Right lobe of liver (tissue), 4 donors: ENCODE measurements at regions not wholly inside any gene's neighbourhood (a gene's known extent, or its start where the extent isn't known, plus 50 kb on each side); places are given as distances from the start of the nearest gene placed in this dataset.

Experiments
- POLR2A ChIP-seq: fragments of 450-650 bp; IDR thresholded peaks from one replicate; pipeline ENCODE4 v1.6.1; 2017; ENCODE audit warnings: antibody characterized with exemption, mild to moderate bottlenecking
- TF ChIP-seq, protein P1 (sequence below), 4 donors: fragments of 200-600 bp in 3 of 4; fragments of 450-650 bp in 1 of 4; IDR thresholded peaks; one replicate each; pipeline versions ENCODE4 v1.5.1 to v1.8.0; 2016 to 2022; ENCODE audit warnings: antibody characterized with exemption in 4 of 4, mild to moderate bottlenecking in 2 of 4
- donor health status: DM: no; HTN: no; CAD: no.
- donor health status: DM: no; HTN: no; CAD: no.
- donor health status: DM: no; HTN: yes; CAD: no.

DNA sequence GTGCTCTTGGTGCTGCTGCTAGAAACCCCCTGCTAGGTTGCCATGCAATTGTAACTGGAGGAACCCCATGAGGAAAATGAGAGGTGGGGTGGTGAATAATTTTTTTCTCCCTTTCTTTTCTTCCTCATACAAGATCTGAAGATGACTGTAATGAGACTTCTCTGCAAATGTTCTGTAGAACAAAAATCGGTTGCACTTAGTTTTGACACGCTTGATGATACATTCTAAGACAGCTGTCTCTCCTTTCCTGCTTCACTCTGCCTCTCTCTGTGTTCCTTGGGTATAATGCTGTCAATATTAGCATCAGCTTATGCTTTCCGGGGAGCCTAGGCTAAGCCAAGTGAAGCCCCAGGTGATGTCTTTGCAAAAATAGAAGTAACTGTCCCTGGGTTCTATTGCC, 721.5 kb downstream of the POM121L12 start:
- TF ChIP-seq, protein P1, sequence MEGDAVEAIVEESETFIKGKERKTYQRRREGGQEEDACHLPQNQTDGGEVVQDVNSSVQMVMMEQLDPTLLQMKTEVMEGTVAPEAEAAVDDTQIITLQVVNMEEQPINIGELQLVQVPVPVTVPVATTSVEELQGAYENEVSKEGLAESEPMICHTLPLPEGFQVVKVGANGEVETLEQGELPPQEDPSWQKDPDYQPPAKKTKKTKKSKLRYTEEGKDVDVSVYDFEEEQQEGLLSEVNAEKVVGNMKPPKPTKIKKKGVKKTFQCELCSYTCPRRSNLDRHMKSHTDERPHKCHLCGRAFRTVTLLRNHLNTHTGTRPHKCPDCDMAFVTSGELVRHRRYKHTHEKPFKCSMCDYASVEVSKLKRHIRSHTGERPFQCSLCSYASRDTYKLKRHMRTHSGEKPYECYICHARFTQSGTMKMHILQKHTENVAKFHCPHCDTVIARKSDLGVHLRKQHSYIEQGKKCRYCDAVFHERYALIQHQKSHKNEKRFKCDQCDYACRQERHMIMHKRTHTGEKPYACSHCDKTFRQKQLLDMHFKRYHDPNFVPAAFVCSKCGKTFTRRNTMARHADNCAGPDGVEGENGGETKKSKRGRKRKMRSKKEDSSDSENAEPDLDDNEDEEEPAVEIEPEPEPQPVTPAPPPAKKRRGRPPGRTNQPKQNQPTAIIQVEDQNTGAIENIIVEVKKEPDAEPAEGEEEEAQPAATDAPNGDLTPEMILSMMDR (IDR thresholded peaks at IDR 0.05): no peak
- TF ChIP-seq POLR2A: no peak
